Natural killer cell (primary cell): ENCODE measurements at regions not wholly inside any gene's neighbourhood (a gene's known extent, or its start where the extent isn't known, plus 50 kb on each side); places are given as distances from the start of the nearest gene placed in this dataset.

Experiments used
- ATAC-seq, 3 donors: fragments of 150-1000 bp in 2 of 3; fragments of 200-7000 bp in 1 of 3; cut with Tn5 transposase; 1 replicate in 1 of 3; 2 replicates in 2 of 3; pipeline ENCODE4 v1.10.0; 2021; ENCODE audit warnings: mild to moderate bottlenecking in 2 of 3, moderate library complexity in 2 of 3
- DNase-seq, 2 donors: peaks; one replicate each; pipeline versions ENCODE4 v3.0.0 to v3.0.0-alpha.2; 2013 to 2021; ENCODE audit warnings: mixed read lengths in 1 of 2
- H3K27ac ChIP-seq: one replicate; pipeline ENCODE4 v1.5.1; 2013; ENCODE audit warnings: mild to moderate bottlenecking, low read length
- H3K27me3 ChIP-seq: one replicate; pipeline ENCODE4 v1.6.1; 2013; ENCODE audit warnings: low read length; ENCODE audit not compliant: control insufficient read depth, insufficient read depth
- H3K36me3 ChIP-seq: one replicate; pipeline ENCODE4 v1.6.1; 2013; ENCODE audit warnings: low read length; ENCODE audit not compliant: control insufficient read depth, insufficient read depth
- H3K4me1 ChIP-seq: one replicate; pipeline ENCODE4 v1.6.1; 2013; ENCODE audit warnings: low read length; ENCODE audit not compliant: control insufficient read depth, insufficient read depth
- H3K4me3 ChIP-seq: one replicate; pipeline ENCODE4 v1.5.1; 2013; ENCODE audit warnings: low read length
- H3K9me3 ChIP-seq: one replicate; pipeline ENCODE4 v1.6.1; 2013; ENCODE audit warnings: low read length; ENCODE audit not compliant: control insufficient read depth, insufficient read depth
- H3K27ac Mint-ChIP-seq, 2 donors: one replicate each; pipeline ENCODE4 v1.8.0; 2022; ENCODE audit warnings: mild to moderate bottlenecking in 2 of 2, mixed read lengths in 2 of 2, moderate library complexity in 1 of 2
- H3K27me3 Mint-ChIP-seq, 2 donors: one replicate each; pipeline ENCODE4 v1.8.0; 2022; ENCODE audit warnings: low read depth in 2 of 2, mixed read lengths in 2 of 2
- H3K36me3 Mint-ChIP-seq: one replicate; pipeline ENCODE4 v1.8.0; 2022; ENCODE audit warnings: mixed read lengths
- H3K4me1 Mint-ChIP-seq, 2 donors: one replicate each; pipeline ENCODE4 v1.8.0; 2022; ENCODE audit warnings: mixed read lengths in 2 of 2
- H3K4me3 Mint-ChIP-seq: one replicate; pipeline ENCODE4 v1.8.0; 2022; ENCODE audit warnings: mild to moderate bottlenecking, moderate library complexity, mixed read lengths
- H3K9me3 Mint-ChIP-seq, 2 donors: one replicate each; pipeline ENCODE4 v1.8.0; 2022; ENCODE audit warnings: mixed read lengths in 2 of 2
- CTCF ChIP-seq: fragments of 200-600 bp; IDR thresholded peaks from one replicate; pipeline ENCODE4 v1.8.0; 2022; ENCODE audit warnings: antibody characterized with exemption
- WGBS: methylation state at CpG from one replicate; pipeline ENCODE4 v1.1.7; 2013; ENCODE audit warnings: missing lambda C conversion rate; ENCODE audit not compliant: insufficient coverage; 5-methylcytosine and 5-hydroxymethylcytosine counted together
- intact Hi-C: fragments of 100-400 bp; cut with micrococcal nuclease; formaldehyde crosslinking; loops from one replicate; pipeline ENCODE4 v1.14.2; 2022

- no peak for ATAC-seq
- WGBS, result 77% methylated on average over 6 of the region's 6 CpGs
- no peak for DNase-seq
- no peaks in the 10 kb centered on the region for H3K9me3 Mint-ChIP-seq
- no peak for TF ChIP-seq CTCF
- Histone ChIP-seq H3K27me3 (no peaks in the 10 kb centered on the region), H3K4me1 (no peaks in the 10 kb centered on the region), H3K36me3 (no peaks in the 10 kb centered on the region), H3K4me3 (no peak overlapping the region), H3K9me3 (no peaks in the 10 kb centered on the region), H3K27ac (no peak overlapping the region)
- H3K4me3 Mint-ChIP-seq, result no peak overlapping the region
- no peak overlapping the region for H3K27ac Mint-ChIP-seq
- no peaks in the 10 kb centered on the region for H3K4me1 Mint-ChIP-seq
- intact Hi-C loops, result no loop called here
- H3K27me3 Mint-ChIP-seq, result peaks cover 4 to 10% of the 10 kb centered on the region in 2 donors
- H3K36me3 Mint-ChIP-seq, result no peaks in the 10 kb centered on the region
Measured at GRCh38 chr19:31658993-31659896, 310.0 kb upstream of the TSHZ3 start.

GRCh38 chr19:31659897-31660210 lies 310.6 kb upstream of the TSHZ3 start:
- Histone ChIP-seq H3K4me3 (no peak overlapping the region), H3K27ac (no peak overlapping the region), H3K27me3 (no peaks in the 10 kb centered on the region), H3K4me1 (no peaks in the 10 kb centered on the region), H3K36me3 (no peaks in the 10 kb centered on the region), H3K9me3 (no peaks in the 10 kb centered on the region)
- ATAC-seq (no peak), DNase-seq (no peak)
- WGBS, result 88% methylated on average over 4 of the region's 4 CpGs
- intact Hi-C loops, result no loop called here
- Mint-ChIP-seq H3K36me3 (no peaks in the 10 kb centered on the region), H3K9me3 (no peaks in the 10 kb centered on the region), H3K27ac (no peak overlapping the region), H3K4me3 (no peak overlapping the region), H3K27me3 (peaks cover 4 to 7% of the 10 kb centered on the region in 2 donors), H3K4me1 (no peaks in the 10 kb centered on the region)
- no peak for TF ChIP-seq CTCF

- H3K36me3 ChIP-seq, result no peaks in the 10 kb centered on the region
- H3K9me3 ChIP-seq, result no peaks in the 10 kb centered on the region
- H3K27me3 ChIP-seq, result no peaks in the 10 kb centered on the region
- intact Hi-C loops, result no loop called here
- 94% methylated on average over 3 of the region's 7 CpGs for WGBS
- H3K27ac ChIP-seq, result no peak overlapping the region
- Mint-ChIP-seq H3K9me3 (no peaks in the 10 kb centered on the region), H3K27me3 (peaks cover 0 to 6% of the 10 kb centered on the region in 2 donors), H3K4me3 (no peak overlapping the region), H3K27ac (no peak overlapping the region), H3K4me1 (no peaks in the 10 kb centered on the region), H3K36me3 (no peaks in the 10 kb centered on the region)
- no peak overlapping the region for H3K4me3 ChIP-seq
- ATAC-seq, result no peak
- no peaks in the 10 kb centered on the region for H3K4me1 ChIP-seq
- TF ChIP-seq CTCF, result no peak
- DNase-seq, result no peak
Measured at GRCh38 chr19:31664096-31664495, 314.9 kb upstream of the TSHZ3 start.

GRCh38 chr19:31664997-31665396 lies 315.8 kb upstream of the TSHZ3 start:
- Mint-ChIP-seq H3K27ac (no peak overlapping the region), H3K9me3 (no peaks in the 10 kb centered on the region), H3K4me3 (no peak overlapping the region), H3K36me3 (no peaks in the 10 kb centered on the region), H3K4me1 (no peaks in the 10 kb centered on the region), H3K27me3 (peaks cover 0 to 7% of the 10 kb centered on the region in 2 donors)
- DNase-seq (no peak), ATAC-seq (no peak)
- no peak overlapping the region for H3K27ac ChIP-seq
- TF ChIP-seq CTCF, result no peak
- no peak overlapping the region for H3K4me3 ChIP-seq
- intact Hi-C loops, result no loop called here
- WGBS, result 87% methylated on average over 6 of the region's 6 CpGs
- no peaks in the 10 kb centered on the region for H3K36me3 ChIP-seq
- no peaks in the 10 kb centered on the region for H3K4me1 ChIP-seq
- H3K9me3 ChIP-seq, result no peaks in the 10 kb centered on the region
- H3K27me3 ChIP-seq, result no peaks in the 10 kb centered on the region
